Gastrocnemius medialis (tissue), 4 donors: ENCODE measurements at regions not wholly inside any gene's neighbourhood (a gene's known extent, or its start where the extent isn't known, plus 50 kb on each side); places are given as distances from the start of the nearest gene placed in this dataset.

Experiments used
- ATAC-seq, 2 donors: fragments of 150-250 bp; one replicate each; pipeline ENCODE4 v1.9.1; 2016
- DNase-seq, 2 donors: peaks; one replicate each; pipeline ENCODE4 v3.0.0-alpha.2; 2019
- H3K27ac ChIP-seq, 4 donors: fragments of 200-600 bp; sonication (generic); 1 replicate in 1 of 4; 2 replicates in 3 of 4; pipeline ENCODE4 v1.5.1; 2016 to 2018; ENCODE audit warnings: mild to moderate bottlenecking in 2 of 4, moderate library complexity in 1 of 4
- H3K27me3 ChIP-seq, 3 donors: fragments of 200-600 bp; sonication (generic) in 2 of 3; 1 replicate in 1 of 3; 2 replicates in 2 of 3; pipeline versions ENCODE4 v1.5.1 to v1.6.0; 2016 to 2019; ENCODE audit warnings: mild to moderate bottlenecking in 1 of 3, moderate library complexity in 1 of 3
- H3K36me3 ChIP-seq, 2 donors: fragments of 200-600 bp; sonication (generic) in 1 of 2; one replicate each; pipeline ENCODE4 v1.5.1; 2017 to 2018
- H3K4me1 ChIP-seq, 2 donors: fragments of 200-600 bp; sonication (generic) in 1 of 2; one replicate each; pipeline ENCODE4 v1.5.1; 2016 to 2017; ENCODE audit warnings: mild to moderate bottlenecking in 2 of 2
- H3K4me3 ChIP-seq, 4 donors: fragments of 200-600 bp; sonication (generic) in 3 of 4; 1 replicate in 1 of 4; 2 replicates in 3 of 4; pipeline ENCODE4 v1.5.1; 2016 to 2019; ENCODE audit warnings: mild to moderate bottlenecking in 2 of 4
- H3K9me3 ChIP-seq, 3 donors: fragments of 200-600 bp; sonication (generic) in 2 of 3; 1 replicate in 1 of 3; 2 replicates in 2 of 3; pipeline ENCODE4 v1.5.1; 2016 to 2019
- CTCF ChIP-seq, 5 experiments: fragments of 450-650 bp in 3 of 5; fragments of 200-600 bp in 2 of 5; sonication (generic) in 2 of 5; IDR thresholded peaks in 4 of 5; conservative IDR thresholded peaks in 1 of 5; 1 replicate in 4 of 5; 2 replicates in 1 of 5; pipeline ENCODE4 v1.5.1; 2016 to 2019; ENCODE audit warnings: antibody characterized with exemption in 5 of 5, mild to moderate bottlenecking in 3 of 5, moderate library complexity in 3 of 5
- POLR2A ChIP-seq, 2 donors: fragments of 450-650 bp; IDR thresholded peaks; one replicate each; pipeline ENCODE4 v1.6.1; 2017; ENCODE audit warnings: antibody characterized with exemption in 2 of 2, mild to moderate bottlenecking in 2 of 2, moderate library complexity in 2 of 2
- in situ Hi-C, 4 donors: fragments of 200-750 bp; cut with MboI; loops; one replicate each; pipeline versions ENCODE4 v1.15.0 to v1.8.0; 2017; ENCODE audit warnings: low sequenced_read_pairs in 4 of 4
- intact Hi-C: fragments of 100-400 bp; cut with DNase I; formaldehyde crosslinking; loops from one replicate; pipeline ENCODE4 v1.15.1; 2023; ENCODE audit warnings: low total_unique reads

- TF ChIP-seq CTCF (IDR thresholded peaks at IDR 0.05 in 4 of 5, conservative IDR thresholded peaks at IDR 0.05 in 1 of 5) (no peak), POLR2A (IDR thresholded peaks at IDR 0.05) (no peak)
- H3K4me1 ChIP-seq = no peaks in the 10 kb centered on the region
- DNase-seq (no peak), ATAC-seq (no peak)
- H3K27ac ChIP-seq = no peak overlapping the region
- H3K9me3 ChIP-seq = no peaks in the 10 kb centered on the region
- H3K27me3 ChIP-seq = no peaks in the 10 kb centered on the region
- intact Hi-C loops = no loop called here
- H3K36me3 ChIP-seq = no peaks in the 10 kb centered on the region
- H3K4me3 ChIP-seq = no peak overlapping the region
- in situ Hi-C loops = no loop called here
Measured at GRCh38 chr2:17051538-17051937, 385.9 kb upstream of the CYRIA start.

GRCh38 chr2:17043173-17043572 is 377.5 kb upstream of the CYRIA start:
- H3K9me3 ChIP-seq = no peaks in the 10 kb centered on the region
- ATAC-seq (no peak), DNase-seq (no peak)
- no peak overlapping the region for H3K4me3 ChIP-seq
- intact Hi-C loops (no loop called here), in situ Hi-C loops (no loop called here)
- no peak overlapping the region for H3K27ac ChIP-seq
- TF ChIP-seq POLR2A (IDR thresholded peaks at IDR 0.05) = no peak
- TF ChIP-seq CTCF (IDR thresholded peaks at IDR 0.05 in 4 of 5, conservative IDR thresholded peaks at IDR 0.05 in 1 of 5) = no peak
- no peaks in the 10 kb centered on the region for H3K4me1 ChIP-seq
- H3K27me3 ChIP-seq = no peaks in the 10 kb centered on the region
- no peaks in the 10 kb centered on the region for H3K36me3 ChIP-seq

- intact Hi-C loops = no loop called here
- no peak overlapping the region for H3K4me3 ChIP-seq
- no peaks in the 10 kb centered on the region for H3K27me3 ChIP-seq
- no peaks in the 10 kb centered on the region for H3K4me1 ChIP-seq
- H3K36me3 ChIP-seq = no peaks in the 10 kb centered on the region
- DNase-seq (no peak), ATAC-seq (no peak)
- in situ Hi-C loops = no loop called here
- no peaks in the 10 kb centered on the region for H3K9me3 ChIP-seq
- TF ChIP-seq POLR2A (IDR thresholded peaks at IDR 0.05) (no peak), CTCF (IDR thresholded peaks at IDR 0.05 in 4 of 5, conservative IDR thresholded peaks at IDR 0.05 in 1 of 5) (no peak)
- no peak overlapping the region for H3K27ac ChIP-seq
Measured at GRCh38 chr2:17036361-17036760, 370.7 kb upstream of the CYRIA start.

- intact Hi-C loops (no loop called here), in situ Hi-C loops (no loop called here)
- no peak overlapping the region for H3K4me3 ChIP-seq
- TF ChIP-seq CTCF (IDR thresholded peaks at IDR 0.05 in 4 of 5, conservative IDR thresholded peaks at IDR 0.05 in 1 of 5) (no peak), POLR2A (IDR thresholded peaks at IDR 0.05) (no peak)
- H3K4me1 ChIP-seq = no peaks in the 10 kb centered on the region
- ATAC-seq (no peak), DNase-seq (no peak)
- H3K27ac ChIP-seq = no peak overlapping the region
- H3K27me3 ChIP-seq = no peaks in the 10 kb centered on the region
- H3K36me3 ChIP-seq = no peaks in the 10 kb centered on the region
- H3K9me3 ChIP-seq = no peaks in the 10 kb centered on the region
Measured at GRCh38 chr2:17035010-17035409, 369.4 kb upstream of the CYRIA start.

- Histone ChIP-seq H3K9me3 (no peaks in the 10 kb centered on the region), H3K27ac (no peak overlapping the region), H3K4me3 (no peak overlapping the region), H3K27me3 (no peaks in the 10 kb centered on the region), H3K4me1 (no peaks in the 10 kb centered on the region), H3K36me3 (no peaks in the 10 kb centered on the region)
- DNase-seq (no peak), ATAC-seq (no peak)
- intact Hi-C loops = no loop called here
- TF ChIP-seq CTCF (IDR thresholded peaks at IDR 0.05 in 4 of 5, conservative IDR thresholded peaks at IDR 0.05 in 1 of 5) (no peak), POLR2A (IDR thresholded peaks at IDR 0.05) (no peak)
- in situ Hi-C loops = no loop called here
Measured at GRCh38 chr2:17030047-17030446, 364.4 kb upstream of the CYRIA start.
